ENCODE measurements at regions not wholly inside any gene's neighbourhood (a gene's known extent, or its start where the extent isn't known, plus 50 kb on each side); places are given as distances from the start of the nearest gene placed in this dataset.

DNA sequence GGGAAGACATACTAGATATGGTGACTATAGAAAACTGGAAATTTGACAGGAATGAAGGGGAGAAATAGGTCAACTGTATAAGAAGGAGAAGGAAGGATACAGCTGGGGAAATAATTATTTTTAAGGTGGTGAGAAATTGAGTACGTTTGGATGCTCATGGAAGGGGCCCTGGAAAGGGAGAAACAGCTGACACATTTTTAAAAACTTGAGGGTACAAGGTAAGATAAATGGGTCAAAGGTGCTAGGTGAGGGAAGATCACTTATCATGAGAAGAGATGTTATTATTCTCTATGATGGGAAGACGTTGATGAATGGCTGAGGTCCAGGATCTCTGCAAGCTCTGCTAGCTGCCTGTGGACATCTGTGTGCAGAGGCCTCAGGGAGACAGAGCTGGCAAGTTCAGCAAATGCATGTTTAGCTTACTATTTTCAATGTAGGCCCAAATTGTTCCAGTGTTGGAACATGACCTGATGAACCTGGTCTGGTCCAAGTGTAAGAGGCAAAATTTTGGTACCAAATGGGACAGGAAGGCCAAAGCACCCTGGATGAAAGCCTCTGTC lies 181.7 kb downstream of the MTRR start:
- no peak for DNase-seq (ENCODE audit: low read depth)

GRCh38 chr5:8053270-8053669 lies 184.3 kb downstream of the MTRR start:
- no peak for DNase-seq (ENCODE audit: low read depth)

DNA sequence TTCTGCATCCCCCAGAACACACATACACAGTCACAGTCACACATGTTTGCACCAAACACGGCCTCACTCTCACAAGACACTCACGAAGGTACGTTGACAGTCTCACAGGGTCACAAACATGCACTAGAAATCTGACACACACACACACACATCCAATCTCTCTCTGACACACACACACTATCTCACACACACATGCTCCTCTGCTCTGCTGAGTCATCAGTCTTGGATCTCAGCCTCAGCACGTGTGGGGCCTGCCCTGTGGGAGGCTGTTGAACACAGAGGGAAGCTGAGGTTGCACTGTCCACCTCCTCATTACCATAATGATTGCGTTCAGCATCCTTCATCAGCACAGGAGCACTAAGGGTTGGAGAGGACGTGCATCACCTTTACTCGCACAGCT lies 188.8 kb downstream of the MTRR start:
- DNase-seq (ENCODE audit: low read depth) = no peak

GRCh38 chr5:8058616-8059190 lies 189.8 kb downstream of the MTRR start:
- DNase-seq (ENCODE audit: low read depth) = no peak

- no peak for DNase-seq (ENCODE audit: low read depth)
Measured at GRCh38 chr5:8059337-8059736, 190.4 kb downstream of the MTRR start.

DNA sequence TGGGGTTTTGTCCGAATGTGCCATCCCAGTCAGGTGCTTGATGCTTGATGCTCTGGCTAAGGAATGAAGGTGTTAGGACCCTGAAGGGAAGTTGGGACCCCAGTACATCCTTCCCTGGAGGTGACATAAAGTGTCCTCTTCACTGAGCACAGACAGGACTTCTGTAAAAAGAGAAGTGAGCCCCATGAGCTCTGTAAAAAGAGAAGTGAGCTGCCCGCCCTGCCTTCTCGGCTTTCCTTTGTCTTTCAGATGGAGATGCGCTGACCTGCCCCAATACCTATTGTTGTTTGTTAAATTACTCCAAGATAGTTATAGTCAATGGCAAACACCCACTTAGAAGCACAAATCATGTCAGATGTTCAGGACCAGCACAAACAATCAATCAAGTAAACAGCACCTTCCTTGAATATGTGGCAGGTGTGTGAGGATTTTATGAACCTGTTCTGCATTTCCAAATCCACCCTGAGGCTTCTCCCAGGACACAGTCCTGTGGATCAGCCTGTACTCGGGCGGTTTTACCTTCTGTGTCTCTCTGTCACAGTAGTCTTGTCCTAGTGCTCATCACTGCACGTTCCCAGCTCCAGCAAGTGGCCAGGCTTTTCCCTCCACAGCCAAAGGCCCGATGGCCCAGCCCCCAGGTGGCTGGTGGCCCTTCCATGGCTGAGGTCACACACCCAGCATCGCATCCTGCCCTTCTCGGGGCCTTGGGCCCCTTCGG lies 191.4 kb downstream of the MTRR start:
- DNase-seq (ENCODE audit: low read depth) = no peak

DNA sequence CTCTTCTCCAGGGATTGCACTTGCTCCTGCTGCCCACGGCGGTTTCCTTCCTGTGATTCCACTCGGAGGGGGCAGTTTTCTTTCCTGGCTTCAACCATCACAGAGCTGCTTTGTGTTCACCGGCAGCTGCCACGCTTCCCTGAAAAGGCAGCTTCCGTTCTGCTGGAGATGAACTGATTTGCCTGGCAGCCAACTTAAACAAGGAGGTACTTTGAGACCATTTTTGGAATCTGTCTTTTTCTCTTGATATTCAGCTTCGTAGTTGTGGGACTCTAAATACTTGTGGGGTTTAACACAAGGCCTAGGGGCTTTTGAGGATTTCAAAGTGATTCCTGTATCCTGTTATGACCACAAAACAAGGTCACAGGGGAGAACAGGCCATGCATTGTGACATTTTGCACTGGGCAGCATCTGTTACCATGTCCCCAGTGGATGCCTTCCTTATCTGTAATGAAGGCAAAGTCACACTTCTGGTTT lies 192.0 kb downstream of the MTRR start:
- no peak for DNase-seq (ENCODE audit: low read depth)

DNA sequence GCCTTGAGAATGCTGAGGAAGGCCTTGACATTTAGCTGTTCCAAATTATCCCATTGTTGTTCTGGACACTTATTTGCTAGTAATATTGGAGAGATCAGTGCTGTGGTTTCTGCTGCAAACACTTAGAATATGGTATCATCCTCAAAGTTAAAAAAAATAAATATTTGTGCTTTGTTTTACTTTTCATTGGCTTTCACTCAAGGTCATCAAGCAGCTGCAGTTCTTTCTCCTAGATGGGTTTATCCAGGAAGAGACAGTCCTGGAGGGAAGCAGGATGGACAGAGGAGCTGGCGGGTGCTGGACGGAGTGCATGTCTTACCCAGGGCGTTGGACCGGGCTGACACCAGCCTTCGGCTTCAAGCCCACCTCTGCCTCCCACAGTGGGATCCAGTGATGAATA lies 193.6 kb downstream of the MTRR start:
- DNase-seq (ENCODE audit: low read depth) = no peak

GRCh38 chr5:8068078-8068477 lies 199.1 kb downstream of the MTRR start:
- no peak for DNase-seq (ENCODE audit: low read depth)

DNA sequence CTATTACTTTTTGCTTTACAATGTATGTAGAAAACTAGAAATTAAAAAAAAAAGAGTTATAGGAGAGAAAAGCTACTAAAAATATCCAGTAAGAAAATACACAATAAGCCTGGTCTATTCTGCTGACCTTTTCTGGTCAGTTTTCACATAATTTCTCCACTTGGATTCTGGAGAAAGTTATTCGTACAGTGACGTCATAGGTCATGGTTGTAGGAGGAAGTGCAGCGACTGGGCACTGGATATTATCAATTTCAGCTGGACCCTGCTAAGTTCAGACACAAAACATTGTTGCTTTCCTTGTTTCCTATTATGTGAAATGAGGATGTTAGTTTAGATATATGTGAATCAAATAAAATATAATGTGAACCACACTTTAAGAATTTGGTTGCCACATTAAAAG lies 201.2 kb downstream of the MTRR start:
- no peak for DNase-seq (ENCODE audit: low read depth)

- DNase-seq (ENCODE audit: low read depth) = no peak
Measured at GRCh38 chr5:8079056-8079455, 210.1 kb downstream of the MTRR start.

- DNase-seq (ENCODE audit: low read depth) = no peak
Measured at GRCh38 chr5:8081179-8081578, 212.2 kb downstream of the MTRR start.

DNA sequence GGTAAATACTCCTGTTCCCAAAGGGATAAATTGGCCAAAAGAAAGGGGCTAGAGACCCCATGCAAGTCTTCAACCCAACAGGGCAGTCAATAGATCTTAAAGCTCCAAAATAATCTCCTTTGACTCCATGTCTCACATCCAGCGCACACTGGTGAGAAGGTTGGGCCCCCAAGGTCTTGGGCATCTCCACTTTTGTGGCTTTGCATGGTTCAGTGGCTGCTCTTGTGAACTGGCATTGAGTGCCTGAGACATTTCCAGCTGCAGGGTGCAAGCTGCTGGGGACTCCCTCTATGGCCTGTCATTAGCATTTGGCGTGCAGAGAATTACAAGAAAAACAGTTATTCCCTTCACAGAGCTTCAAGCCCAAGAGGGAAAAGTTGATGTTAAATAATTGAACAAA lies 224.7 kb downstream of the MTRR start:
- DNase-seq (ENCODE audit: low read depth) = no peak

DNA sequence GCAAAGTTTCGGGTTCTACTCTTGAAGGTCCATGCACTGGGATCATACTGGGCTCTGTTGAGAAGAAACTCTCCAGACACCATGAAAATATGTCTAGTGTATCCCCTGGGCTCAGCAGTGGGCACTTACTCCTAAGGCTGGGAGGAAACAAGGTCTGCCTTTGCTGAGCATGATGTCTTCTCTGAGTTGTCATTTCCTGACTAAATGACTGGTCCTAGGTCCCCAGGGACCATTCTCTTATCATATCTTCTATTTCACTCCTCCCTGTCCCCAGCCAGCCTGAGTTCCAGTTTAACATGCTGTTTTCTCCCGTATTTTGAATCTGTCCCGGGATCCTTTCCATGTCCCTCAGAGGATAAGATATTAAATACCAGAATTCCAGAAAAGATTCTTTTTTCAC lies 225.4 kb downstream of the MTRR start:
- no peak for DNase-seq (ENCODE audit: low read depth)

- DNase-seq (ENCODE audit: low read depth) = no peak
Measured at GRCh38 chr5:8097146-8097545, 228.2 kb downstream of the MTRR start.

DNA sequence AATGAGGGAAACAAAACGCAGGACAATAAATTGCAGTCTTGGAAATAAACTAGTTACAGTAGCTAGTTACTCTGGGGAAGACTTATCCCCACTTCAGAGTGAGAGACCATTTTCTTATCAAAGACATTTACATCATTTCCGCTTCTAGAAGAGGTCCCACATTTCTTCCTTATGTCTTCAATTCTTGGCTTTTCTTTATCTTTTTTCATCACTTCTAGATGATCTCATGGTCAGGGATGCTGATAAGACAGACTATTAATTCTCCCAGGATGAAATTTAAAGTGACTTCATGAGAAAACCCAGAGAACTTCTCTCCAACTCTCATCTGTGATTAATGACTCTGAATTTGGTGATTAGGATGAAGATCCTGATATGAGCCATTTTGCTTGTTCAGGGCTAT lies 229.1 kb downstream of the MTRR start:
- DNase-seq (ENCODE audit: low read depth) = no peak

DNA sequence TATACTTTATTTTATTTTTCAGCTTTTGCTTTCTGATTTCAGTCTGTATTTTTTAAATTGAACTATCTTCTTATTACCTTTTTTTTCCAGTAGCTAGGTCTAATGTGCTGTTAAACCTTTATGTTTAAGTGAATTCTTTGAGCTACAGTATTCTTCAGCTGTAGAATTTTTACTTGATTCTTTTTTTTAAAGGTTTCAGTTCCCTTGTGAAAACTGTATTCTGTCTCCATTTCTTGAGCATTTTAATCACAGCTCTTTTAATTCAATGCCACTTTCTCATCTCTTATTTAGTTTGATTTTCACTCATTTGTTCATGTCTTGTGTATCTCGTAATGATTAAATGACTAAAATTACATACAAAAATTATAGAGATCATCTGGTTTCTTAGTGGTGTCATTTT lies 233.8 kb downstream of the MTRR start:
- no peak for DNase-seq (ENCODE audit: low read depth)

DNA sequence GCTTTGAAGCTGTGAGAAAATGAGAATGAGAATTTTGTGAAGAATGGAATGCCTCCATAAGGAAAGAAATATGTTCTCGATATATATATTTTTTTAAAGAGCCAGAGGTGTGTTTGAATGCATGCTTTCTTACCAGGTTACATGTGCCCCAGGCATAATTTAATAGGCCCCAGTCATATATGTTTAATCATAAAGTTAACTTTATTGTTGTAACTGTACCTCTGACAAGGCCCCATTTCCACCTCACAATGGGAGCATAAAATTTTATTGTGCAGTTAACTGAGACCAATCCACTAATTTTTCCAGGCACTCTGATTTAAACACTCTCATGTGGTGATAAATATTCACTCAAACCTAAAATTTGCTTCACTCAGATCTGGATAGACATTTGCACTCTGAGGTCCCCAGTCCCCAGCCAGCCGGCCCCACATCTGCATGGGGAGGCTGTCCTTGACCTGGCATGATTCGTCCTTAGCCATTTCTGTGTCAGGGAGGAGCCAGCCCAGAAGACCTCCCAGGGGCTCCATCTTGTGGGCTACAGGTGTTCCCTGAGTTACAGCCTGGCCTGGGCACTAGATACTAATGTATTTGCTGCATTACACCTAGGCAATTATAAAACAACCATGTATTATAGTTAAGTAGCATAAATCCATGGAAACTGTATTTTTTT lies 245.8 kb downstream of the MTRR start:
- DNase-seq (ENCODE audit: low read depth) = no peak

DNA sequence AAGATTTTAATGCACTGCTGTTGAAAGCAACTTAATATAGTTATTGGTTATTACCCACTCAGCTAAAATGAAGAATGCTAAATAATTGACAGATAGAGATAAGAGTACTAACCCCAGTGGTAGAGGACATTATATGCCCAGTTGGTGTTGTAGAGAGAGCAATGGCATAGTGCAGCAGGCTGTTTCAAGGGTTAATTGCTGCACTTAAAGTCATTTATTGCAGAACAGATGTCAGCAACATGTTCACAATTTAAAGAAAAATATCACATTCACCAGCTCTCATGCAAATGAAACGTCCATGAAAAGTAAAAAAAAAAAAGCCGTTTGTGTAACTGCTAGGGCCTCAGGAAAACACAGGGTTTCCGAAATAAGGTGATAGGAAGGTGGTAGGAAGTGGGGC lies 254.6 kb downstream of the MTRR start:
- no peak for DNase-seq (ENCODE audit: low read depth)

- DNase-seq (ENCODE audit: low read depth) = no peak
Measured at GRCh38 chr5:8134609-8135008, 265.7 kb downstream of the MTRR start.

DNA sequence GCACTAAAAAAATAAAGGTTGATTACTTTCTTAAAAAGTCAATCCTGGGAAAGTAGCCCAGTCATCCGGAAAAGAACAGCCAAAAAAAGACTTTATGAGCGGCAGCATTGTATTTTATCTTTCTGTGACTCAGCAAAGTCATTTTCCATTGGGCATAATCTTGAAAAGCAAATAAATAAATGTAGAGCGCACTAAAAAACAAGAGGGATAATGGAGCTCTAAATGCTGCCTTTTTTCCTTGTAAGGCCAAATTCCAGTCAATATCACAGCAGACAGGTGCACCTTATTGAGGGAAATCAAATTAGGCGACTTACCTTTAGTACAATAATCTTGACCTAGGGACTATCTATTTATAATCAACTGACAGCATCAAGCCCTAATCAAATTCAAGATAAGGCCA lies 266.8 kb downstream of the MTRR start:
- no peak for DNase-seq (ENCODE audit: low read depth)

GRCh38 chr5:8136271-8136670 lies 267.3 kb downstream of the MTRR start:
- DNase-seq (ENCODE audit: low read depth) = no peak

GRCh38 chr5:8137941-8138550 lies 269.1 kb downstream of the MTRR start:
- no peak for DNase-seq (ENCODE audit: low read depth)
